Fibroblast of pulmonary artery (primary cell): ENCODE measurements at regions not wholly inside any gene's neighbourhood (a gene's known extent, or its start where the extent isn't known, plus 50 kb on each side); places are given as distances from the start of the nearest gene placed in this dataset.
"Not testable (repeated sequence)": the region's sequence is repeated elsewhere in the genome, so short reads cannot be mapped to it uniquely, and the experiment has no call there.

Experiments used
- DNase-seq: peaks from one replicate; pipeline ENCODE4 v3.0.0-alpha.2; 2010; ENCODE audit warnings: low read depth
- H3K4me3 ChIP-seq: replicated peaks from 2 replicates; pipeline ENCODE4 v1.5.1; 2011; ENCODE audit warnings: low read depth, mild to moderate bottlenecking, control low read depth, low read length, moderate library complexity
- CTCF ChIP-seq: IDR thresholded peaks from 2 replicates; pipeline ENCODE4 v1.5.1; 2011; ENCODE audit warnings: mild to moderate bottlenecking, control low read depth, low read length, inconsistent platforms; ENCODE audit errors: missing control alignments

DNA sequence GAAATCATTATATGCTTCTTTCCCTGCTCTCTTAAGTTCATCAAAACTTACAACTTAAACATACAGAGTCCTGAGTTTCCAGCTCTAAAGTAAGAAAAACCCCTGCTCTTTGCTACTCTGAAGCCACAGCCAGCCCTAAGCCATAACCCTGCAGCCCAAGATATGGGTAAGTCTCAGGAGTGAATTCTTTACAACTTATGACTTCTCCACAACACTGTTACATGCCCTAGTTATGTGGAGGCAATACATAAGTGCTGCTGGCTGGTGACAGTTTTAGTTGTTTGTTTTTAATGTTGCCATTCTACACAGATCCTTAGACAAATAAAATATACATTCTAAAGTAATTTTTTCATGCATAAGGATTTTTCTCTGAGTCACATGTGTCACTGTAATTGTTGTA is 100.2 kb downstream of the FBXO8 start:
- DNase-seq: no peak
- H3K4me3 ChIP-seq: no peak overlapping the region
- TF ChIP-seq CTCF: no peak

DNA sequence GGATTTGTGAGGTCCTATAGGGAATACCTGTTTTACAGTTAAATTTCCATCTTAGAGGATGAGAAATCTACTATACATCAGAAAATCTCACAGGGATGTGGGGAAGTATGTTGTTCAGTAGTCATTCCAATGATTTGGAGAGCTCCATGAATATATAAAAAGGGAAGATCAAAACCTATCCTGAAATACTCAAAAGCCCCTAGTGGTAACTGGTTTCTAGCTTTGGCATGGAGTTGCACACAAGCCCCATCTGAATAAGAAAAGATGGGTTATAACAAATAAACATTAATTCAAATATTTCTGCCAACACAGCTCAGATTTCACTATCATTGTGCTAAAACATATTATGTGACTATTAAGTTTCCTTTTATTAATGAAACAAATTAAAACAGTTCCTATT is 101.6 kb downstream of the FBXO8 start:
- no peak for DNase-seq
- no peak for TF ChIP-seq CTCF
- no peak overlapping the region for H3K4me3 ChIP-seq

- DNase-seq: no peak
- TF ChIP-seq CTCF: no peak
- no peak overlapping the region for H3K4me3 ChIP-seq
Measured at GRCh38 chr4:174177536-174177935, 105.9 kb downstream of the FBXO8 start.

- H3K4me3 ChIP-seq, DNase-seq: not testable (repeated sequence)
Measured at GRCh38 chr4:174175836-174176235, 107.6 kb downstream of the FBXO8 start.

DNA sequence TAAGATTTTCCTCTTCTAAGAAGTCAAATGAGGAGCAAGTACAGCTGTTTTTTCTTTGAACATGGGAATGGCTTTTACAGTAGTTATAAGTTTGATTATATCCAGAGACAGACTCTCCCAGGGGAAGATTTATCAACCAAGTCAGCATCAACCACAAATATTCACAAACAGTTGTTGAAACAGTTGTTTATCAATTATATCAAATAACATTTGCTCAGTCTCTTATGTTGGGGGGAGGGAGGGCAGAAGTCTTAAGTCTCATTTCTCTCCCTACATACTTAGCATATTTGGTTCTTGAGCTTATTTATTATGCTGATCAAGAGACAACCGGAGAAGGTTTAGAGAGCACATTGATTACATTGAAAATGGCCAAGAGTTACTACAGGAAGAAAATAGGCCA is 110.1 kb downstream of the FBXO8 start:
- H3K4me3 ChIP-seq: no peak overlapping the region
- peak; percentile 13 for DNase-seq
- TF ChIP-seq CTCF: no peak

DNA sequence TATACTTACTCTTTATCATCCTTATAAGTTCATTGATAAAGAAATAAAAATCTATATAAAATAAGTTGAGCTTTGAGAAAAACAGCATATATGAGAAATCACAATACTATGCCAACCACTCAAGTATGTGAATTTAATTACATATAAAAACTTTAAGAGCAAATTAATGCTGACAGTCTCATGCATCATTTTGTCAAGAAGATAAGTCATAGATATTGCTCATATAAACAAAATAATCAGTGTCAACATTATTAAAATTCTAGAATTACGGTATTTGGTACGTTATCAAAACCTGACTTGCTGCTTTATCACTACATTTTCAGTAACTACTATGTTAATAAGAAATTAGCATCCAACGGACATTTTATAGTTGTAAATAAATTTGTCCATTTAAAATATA is 111.2 kb downstream of the FBXO8 start:
- H3K4me3 ChIP-seq: no peak overlapping the region
- no peak for TF ChIP-seq CTCF
- DNase-seq: no peak

DNA sequence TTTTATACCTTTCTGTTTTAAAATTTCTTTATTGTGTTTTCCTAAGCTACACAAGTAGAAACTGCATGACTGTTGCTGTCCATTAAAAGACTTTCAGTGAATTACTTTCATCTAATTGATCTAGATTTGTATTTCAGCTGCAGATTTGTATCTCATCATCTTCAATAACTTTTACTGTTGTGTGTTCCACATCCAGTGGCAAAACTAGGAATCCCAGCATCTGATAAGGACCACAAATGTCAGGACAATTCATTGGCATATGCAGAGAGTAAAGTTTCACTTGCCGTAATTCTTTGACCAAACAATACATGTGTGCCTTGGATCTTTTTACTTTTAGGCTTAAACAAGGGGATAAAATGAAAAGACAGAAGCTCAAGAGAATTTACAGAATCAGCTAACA is 112.6 kb downstream of the FBXO8 start:
- TF ChIP-seq CTCF: no peak
- DNase-seq: no peak
- no peak overlapping the region for H3K4me3 ChIP-seq

DNA sequence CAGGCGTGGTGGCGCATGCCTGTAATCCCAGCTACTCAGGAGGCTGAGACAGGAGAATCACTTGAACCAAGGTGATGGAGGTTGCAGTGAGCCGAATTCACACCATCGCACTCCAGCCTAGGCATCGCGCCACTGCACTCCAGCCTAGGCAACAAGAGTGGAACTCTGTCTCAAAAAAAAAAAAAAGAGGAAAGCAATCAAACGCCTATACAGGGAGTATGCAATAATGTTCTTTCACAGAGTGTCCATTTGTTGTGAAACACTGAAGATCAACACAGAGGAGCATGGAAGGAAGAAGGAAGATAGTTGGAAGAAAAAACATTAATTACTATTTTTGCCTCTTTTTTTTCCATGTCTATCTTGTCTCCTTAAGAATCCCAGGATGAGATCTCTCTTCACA is 113.4 kb downstream of the FBXO8 start:
- TF ChIP-seq CTCF: no peak
- DNase-seq: no peak

More for the DNA sequence above, 113.4 kb downstream of the FBXO8 start:
- no peak overlapping the region for H3K4me3 ChIP-seq
